Type B pancreatic cell (in vitro differentiated cells): ENCODE measurements at regions not wholly inside any gene's neighbourhood (a gene's known extent, or its start where the extent isn't known, plus 50 kb on each side); places are given as distances from the start of the nearest gene placed in this dataset.

Source experiments
- DNase-seq: peaks from one replicate; pipeline ENCODE4 v3.0.0; 2021; ENCODE audit warnings: mixed read lengths; ENCODE audit not compliant: unreplicated experiment; ENCODE audit errors: extremely low spot score
- H3K27ac Mint-ChIP-seq: 2 replicates; pipeline ENCODE4 v1.8.0; 2021; ENCODE audit warnings: mild to moderate bottlenecking, mixed read lengths
- H3K27me3 Mint-ChIP-seq: 2 replicates; pipeline ENCODE4 v1.8.0; 2021; ENCODE audit warnings: mixed read lengths
- H3K36me3 Mint-ChIP-seq: 2 replicates; pipeline ENCODE4 v1.8.0; 2021; ENCODE audit warnings: mixed read lengths
- H3K4me1 Mint-ChIP-seq: one replicate; pipeline ENCODE4 v1.8.0; 2021; ENCODE audit warnings: mixed read lengths; ENCODE audit not compliant: unreplicated experiment
- H3K4me3 Mint-ChIP-seq: 2 replicates; pipeline ENCODE4 v1.8.0; 2021; ENCODE audit warnings: mild to moderate bottlenecking, mixed read lengths
- H3K9me3 Mint-ChIP-seq: 2 replicates; pipeline ENCODE4 v1.8.0; 2021; ENCODE audit warnings: mixed read lengths
- TF ChIP-seq, protein P1 (sequence below): fragments of 200-600 bp; sonication (generic); conservative IDR thresholded peaks from 2 replicates; pipeline ENCODE4 v1.5.0; 2021; ENCODE audit warnings: antibody characterized with exemption, mild to moderate bottlenecking

DNA sequence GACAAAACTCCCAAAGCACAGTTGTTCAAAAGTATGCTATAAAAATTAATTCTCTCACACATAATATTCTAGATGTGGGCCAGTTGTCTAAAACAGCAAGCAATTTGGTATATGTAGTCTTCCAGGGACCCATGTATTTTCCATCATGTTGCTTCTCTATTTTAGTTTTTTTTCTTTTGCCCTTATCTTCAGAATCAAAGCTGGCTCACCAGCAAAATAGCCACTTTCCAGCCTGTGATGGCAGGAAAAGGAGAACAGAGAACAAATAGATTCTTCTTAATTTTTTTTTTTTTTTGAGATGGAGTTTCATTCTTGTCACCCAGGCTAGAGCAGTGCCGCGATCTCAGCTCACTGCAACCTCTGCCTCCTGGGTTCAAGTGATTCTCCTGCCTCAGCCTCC is 680.8 kb upstream of the TENM3 start:
- Mint-ChIP-seq H3K27me3 (no peaks in the 10 kb centered on the region), H3K4me3 (no peak overlapping the region), H3K36me3 (peaks cover 3% of the 10 kb centered on the region), H3K27ac (no peak overlapping the region), H3K9me3 (no peaks in the 10 kb centered on the region), H3K4me1 (peaks cover 8% of the 10 kb centered on the region)
- TF ChIP-seq, protein P1, sequence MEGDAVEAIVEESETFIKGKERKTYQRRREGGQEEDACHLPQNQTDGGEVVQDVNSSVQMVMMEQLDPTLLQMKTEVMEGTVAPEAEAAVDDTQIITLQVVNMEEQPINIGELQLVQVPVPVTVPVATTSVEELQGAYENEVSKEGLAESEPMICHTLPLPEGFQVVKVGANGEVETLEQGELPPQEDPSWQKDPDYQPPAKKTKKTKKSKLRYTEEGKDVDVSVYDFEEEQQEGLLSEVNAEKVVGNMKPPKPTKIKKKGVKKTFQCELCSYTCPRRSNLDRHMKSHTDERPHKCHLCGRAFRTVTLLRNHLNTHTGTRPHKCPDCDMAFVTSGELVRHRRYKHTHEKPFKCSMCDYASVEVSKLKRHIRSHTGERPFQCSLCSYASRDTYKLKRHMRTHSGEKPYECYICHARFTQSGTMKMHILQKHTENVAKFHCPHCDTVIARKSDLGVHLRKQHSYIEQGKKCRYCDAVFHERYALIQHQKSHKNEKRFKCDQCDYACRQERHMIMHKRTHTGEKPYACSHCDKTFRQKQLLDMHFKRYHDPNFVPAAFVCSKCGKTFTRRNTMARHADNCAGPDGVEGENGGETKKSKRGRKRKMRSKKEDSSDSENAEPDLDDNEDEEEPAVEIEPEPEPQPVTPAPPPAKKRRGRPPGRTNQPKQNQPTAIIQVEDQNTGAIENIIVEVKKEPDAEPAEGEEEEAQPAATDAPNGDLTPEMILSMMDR: no peak
- no peak for DNase-seq

DNA sequence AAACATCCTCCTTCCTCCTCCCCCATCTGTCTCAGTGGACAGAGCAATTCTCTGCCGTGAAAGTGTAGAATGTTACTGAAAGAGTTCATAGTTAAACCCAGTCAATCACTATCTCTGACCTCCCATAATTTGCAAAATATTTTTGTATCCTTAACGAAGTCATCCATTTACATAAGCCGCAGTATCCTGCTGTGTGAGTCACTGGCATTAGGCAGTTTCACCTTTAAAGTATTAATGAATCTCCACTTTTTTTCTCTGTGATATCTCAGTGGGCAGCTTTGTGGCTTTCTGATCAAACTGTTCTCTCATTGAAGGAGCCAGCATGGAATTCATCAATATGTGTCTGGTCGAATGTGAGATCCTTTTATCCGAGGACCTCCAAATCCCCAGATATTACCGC is 678.6 kb upstream of the TENM3 start:
- Mint-ChIP-seq H3K4me1 (peaks cover 8% of the 10 kb centered on the region), H3K4me3 (no peak overlapping the region), H3K9me3 (peaks cover 2% of the 10 kb centered on the region), H3K27me3 (peaks cover 2% of the 10 kb centered on the region), H3K27ac (no peak overlapping the region), H3K36me3 (peaks cover 3% of the 10 kb centered on the region)
- no peak for DNase-seq
- TF ChIP-seq, protein P1: no peak

DNA sequence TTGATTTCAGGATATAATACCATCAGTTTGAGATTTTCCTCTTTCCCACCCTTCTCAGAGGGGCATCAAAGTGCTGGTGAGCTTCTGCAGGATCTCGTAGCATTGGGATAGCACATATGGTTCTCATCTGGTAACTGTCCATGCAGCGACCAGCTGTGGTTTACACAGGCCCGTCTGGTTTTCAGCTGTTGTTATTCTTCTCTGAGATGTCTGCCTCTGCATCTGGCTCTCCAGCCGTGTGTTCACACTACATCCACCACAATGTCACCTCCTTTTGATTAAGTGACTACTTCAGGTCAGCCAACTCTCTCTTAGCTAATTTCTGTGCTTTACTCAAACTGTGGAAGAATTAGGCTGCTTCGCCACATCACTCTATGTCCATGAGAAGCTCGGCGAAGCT is 676.7 kb upstream of the TENM3 start:
- Mint-ChIP-seq H3K4me1 (peaks cover 8% of the 10 kb centered on the region), H3K4me3 (no peak overlapping the region), H3K36me3 (no peaks in the 10 kb centered on the region), H3K27ac (no peak overlapping the region), H3K9me3 (peaks cover 3% of the 10 kb centered on the region), H3K27me3 (peaks cover 3% of the 10 kb centered on the region)
- TF ChIP-seq, protein P1: no peak
- DNase-seq: no peak

DNA sequence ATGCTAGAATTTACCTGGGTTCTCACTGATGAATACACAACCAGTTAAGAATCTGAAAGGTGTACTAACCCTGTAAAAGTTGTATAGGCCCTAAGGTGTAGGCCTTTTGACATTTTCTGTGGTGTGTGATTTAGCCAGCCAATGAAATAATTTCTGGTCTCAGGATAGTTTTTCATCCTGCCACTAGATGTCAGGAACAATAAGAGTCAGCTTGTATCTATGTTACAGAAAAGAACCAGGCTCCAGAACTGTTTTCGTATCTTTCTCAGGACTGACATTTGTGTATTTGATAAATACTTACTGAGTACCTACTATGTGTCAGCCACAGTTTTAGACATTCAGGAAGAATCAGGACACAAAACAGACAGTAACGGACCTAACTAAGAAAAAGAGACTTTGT is 673.6 kb upstream of the TENM3 start:
- DNase-seq: no peak
- Mint-ChIP-seq H3K36me3 (no peaks in the 10 kb centered on the region), H3K9me3 (peaks cover 3% of the 10 kb centered on the region), H3K27ac (peak overlapping the region; percentile 50), H3K4me1 (peaks cover 8% of the 10 kb centered on the region), H3K27me3 (peaks cover 3% of the 10 kb centered on the region), H3K4me3 (no peak overlapping the region)
- TF ChIP-seq, protein P1: peak; percentile 73

DNA sequence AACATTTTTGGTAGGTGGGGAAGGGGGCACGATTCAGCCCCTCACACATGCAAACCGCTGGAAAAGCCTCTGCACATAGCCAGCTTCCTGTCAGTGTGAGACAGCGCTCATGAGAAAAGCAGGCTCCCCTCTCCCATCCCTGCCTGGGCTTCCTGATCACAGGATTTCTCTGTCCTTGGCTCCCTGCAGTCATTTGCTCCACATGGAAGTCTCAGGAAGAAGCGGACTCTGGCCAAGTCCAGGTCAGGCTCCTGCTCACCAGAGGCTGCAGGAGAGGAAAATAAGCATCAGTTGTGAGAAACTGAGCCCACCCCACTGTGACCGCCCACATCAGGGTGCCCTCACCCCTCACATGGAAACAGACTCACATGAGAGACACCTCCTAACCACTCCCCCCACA is 664.3 kb upstream of the TENM3 start:
- H3K36me3 Mint-ChIP-seq: peaks cover 4% of the 10 kb centered on the region
- H3K27me3 Mint-ChIP-seq: peaks cover 2% of the 10 kb centered on the region
- H3K9me3 Mint-ChIP-seq: no peaks in the 10 kb centered on the region
- TF ChIP-seq, protein P1: no peak
- DNase-seq: no peak
- H3K4me1 Mint-ChIP-seq: no peaks in the 10 kb centered on the region
- no peak overlapping the region for H3K4me3 Mint-ChIP-seq
- no peak overlapping the region for H3K27ac Mint-ChIP-seq

DNA sequence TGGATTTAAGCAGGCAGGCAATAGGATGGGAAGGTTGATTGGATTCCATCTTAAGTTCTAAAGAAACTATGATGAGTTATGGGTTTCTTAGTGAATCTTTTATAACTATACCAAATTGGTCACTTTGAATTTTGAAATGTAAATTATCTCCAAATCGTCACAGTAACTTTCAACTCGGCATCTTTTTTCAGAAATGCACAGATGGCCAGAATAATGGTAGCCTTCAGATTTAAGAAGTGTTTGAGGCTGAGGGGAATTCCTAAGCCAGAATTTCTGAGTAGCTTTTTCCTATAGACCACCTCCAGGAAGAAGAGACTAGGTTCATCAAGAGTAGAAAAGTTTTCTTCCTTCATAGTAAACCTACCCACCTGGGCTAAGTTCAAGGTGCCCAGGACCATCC is 663.7 kb upstream of the TENM3 start:
- DNase-seq: no peak
- Mint-ChIP-seq H3K36me3 (peaks cover 4% of the 10 kb centered on the region), H3K4me1 (no peaks in the 10 kb centered on the region), H3K9me3 (no peaks in the 10 kb centered on the region), H3K27me3 (peaks cover 2% of the 10 kb centered on the region), H3K4me3 (no peak overlapping the region), H3K27ac (no peak overlapping the region)
- TF ChIP-seq, protein P1: no peak
